Adrenal gland (tissue), 5 donors: ENCODE measurements at regions not wholly inside any gene's neighbourhood (a gene's known extent, or its start where the extent isn't known, plus 50 kb on each side); places are given as distances from the start of the nearest gene placed in this dataset.

Experiments
- CTCF ChIP-seq, 6 experiments: fragments of 450-650 bp in 4 of 6; fragments of 200-600 bp in 2 of 6; sonication (generic) in 1 of 6; IDR thresholded peaks; 1 replicate in 5 of 6; 2 replicates in 1 of 6; pipeline versions ENCODE4 v1.5.1 to v1.8.0; 2016 to 2021; ENCODE audit warnings: antibody characterized with exemption in 6 of 6, mild to moderate bottlenecking in 2 of 6, moderate library complexity in 1 of 6
- POLR2A ChIP-seq, 2 donors: fragments of 450-650 bp; IDR thresholded peaks; one replicate each; pipeline ENCODE4 v1.6.1; 2017; ENCODE audit warnings: antibody characterized with exemption in 2 of 2, mild to moderate bottlenecking in 2 of 2, moderate library complexity in 1 of 2
- donor health status: DM: no; HTN: no; CAD: no.

GRCh38 chr3:89558711-89559110, 451.3 kb downstream of the EPHA3 start:
- TF ChIP-seq POLR2A (IDR thresholded peaks at IDR 0.05) (no peak), CTCF (IDR thresholded peaks at IDR 0.05) (no peak)
